ENCODE measurements at regions not wholly inside any gene's neighbourhood (a gene's known extent, or its start where the extent isn't known, plus 50 kb on each side); places are given as distances from the start of the nearest gene placed in this dataset.
"Not testable (repeated sequence)": the region's sequence is repeated elsewhere in the genome, so short reads cannot be mapped to it uniquely, and the experiment has no call there.

DNA sequence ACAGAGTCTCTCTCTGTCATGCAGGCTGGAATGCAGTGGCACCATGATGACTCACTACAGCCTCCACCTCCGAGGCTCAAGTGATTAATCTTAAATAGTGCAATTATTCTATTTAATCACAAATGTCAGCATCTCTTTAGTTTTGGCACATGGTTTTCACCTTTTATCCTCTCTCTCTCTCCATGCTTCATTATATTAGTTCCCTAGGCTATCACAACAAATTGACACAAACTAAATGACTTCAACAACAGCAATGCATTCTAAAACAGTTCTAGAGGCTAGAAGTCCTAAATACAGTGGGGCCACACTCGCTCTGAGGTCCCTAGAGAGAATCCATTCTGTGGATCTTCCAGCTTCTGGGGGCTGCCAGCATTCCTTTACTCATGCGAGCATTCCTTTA is 178.2 kb upstream of the ZNG1F start:
- H3K9me3 Mint-ChIP-seq; H3K27me3 Mint-ChIP-seq; H3K4me1 Mint-ChIP-seq; DNase-seq; intact Hi-C loops (cut with micrococcal nuclease); H3K36me3 Mint-ChIP-seq (ENCODE audit: low read depth); H3K4me3 Mint-ChIP-seq; H3K27ac Mint-ChIP-seq: not testable (repeated sequence)

DNA sequence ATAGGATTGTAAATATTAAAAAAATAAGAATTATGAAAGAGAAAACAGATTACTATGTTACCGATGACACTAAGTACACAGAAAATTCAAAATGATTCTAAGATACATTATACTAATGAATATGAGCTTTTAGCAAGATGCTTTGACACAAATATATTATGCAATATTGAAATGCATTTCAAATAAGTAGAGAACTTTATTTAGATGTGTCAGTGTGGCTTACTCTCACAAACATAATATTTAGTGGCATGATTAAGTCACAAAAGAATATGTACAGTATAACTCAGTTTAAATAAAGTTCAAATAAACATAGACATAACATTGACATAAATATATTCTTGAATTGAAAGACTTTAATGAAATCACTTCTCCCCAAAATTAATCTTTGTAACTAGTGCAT is 172.7 kb upstream of the ZNG1F start:
- intact Hi-C loops (cut with micrococcal nuclease); H3K9me3 Mint-ChIP-seq; H3K27ac Mint-ChIP-seq; DNase-seq; H3K4me1 Mint-ChIP-seq; H3K36me3 Mint-ChIP-seq (ENCODE audit: low read depth); H3K27me3 Mint-ChIP-seq; H3K4me3 Mint-ChIP-seq: not testable (repeated sequence)

DNA sequence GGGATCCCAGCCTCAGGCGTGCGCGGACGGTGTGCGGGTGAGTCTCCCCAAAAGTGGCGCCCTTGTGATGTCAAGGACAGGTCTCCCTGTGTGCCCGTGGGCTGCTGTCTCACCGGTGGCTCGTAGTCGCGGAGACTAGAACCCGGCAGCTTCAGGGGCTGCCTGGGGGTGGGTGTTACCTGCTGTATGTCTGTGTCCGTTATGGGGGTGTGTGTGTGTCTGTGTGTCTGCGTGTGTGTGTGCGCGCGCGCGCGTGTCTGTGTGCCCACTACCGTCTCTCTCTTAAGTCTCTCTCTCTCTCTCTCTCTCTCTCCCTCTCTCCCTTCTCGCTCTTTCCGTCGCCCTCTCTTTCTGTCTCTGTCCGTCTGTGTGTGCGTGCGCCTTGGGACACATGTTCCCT is 170.0 kb upstream of the ZNG1F start:
- H3K36me3 Mint-ChIP-seq (ENCODE audit: low read depth); H3K4me1 Mint-ChIP-seq; intact Hi-C loops (cut with micrococcal nuclease); H3K9me3 Mint-ChIP-seq; H3K27me3 Mint-ChIP-seq: not testable (repeated sequence)
- peak; percentile 82 for DNase-seq
- peak overlapping the region; percentile 96 for H3K4me3 Mint-ChIP-seq
- H3K27ac Mint-ChIP-seq: peak overlapping the region; percentile 97

DNA sequence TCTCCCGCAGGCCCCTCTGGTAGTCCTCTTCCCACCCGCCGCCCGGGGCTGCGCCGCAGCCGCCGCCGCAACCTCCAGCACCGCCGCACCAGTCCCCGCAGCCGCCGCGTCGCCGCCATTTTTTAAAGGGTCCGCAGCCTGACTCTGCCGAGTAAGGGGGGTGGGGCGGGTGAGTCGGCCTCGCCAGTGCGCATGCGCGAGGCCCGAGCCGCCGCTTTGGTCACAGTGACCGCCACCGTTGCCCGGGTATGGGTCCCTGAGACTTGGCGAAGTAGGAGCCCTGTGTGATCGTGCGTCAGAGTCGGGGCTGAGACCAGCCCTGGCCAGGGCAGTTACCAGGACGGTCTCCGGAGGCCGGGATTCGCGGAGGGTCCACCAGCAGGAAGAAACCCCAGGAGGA is 169.6 kb upstream of the ZNG1F start:
- Mint-ChIP-seq H3K4me3 (peak overlapping the region; percentile 96), H3K27ac (peak overlapping the region; percentile 97)
- H3K27me3 Mint-ChIP-seq; H3K9me3 Mint-ChIP-seq; H3K4me1 Mint-ChIP-seq; intact Hi-C loops (cut with micrococcal nuclease); H3K36me3 Mint-ChIP-seq (ENCODE audit: low read depth): not testable (repeated sequence)
- DNase-seq: peak; percentile 96

DNA sequence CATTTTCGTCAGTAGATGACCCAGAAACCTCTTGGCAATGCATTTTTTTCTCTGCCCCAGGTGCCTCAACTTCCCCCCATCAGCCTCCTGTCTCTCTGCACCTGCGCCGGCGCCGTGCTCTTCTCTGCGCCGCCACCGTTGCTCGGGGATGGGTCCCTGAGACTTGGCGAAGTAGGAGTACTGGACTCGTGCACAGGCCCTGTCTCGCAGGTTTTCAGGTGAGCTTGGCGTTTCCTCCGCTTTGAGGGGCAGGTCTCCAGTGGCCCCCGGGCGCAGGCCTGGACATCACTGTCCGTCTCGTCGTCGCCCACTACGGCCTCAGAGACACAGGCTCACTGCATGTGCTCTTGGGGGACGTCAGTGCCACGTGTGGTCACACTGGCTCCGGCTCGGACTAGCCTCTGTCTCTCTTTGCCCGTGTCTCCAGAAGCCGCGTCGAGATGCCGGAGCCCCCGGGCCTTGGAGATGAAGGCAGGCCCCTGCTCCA is 168.8 kb upstream of the ZNG1F start:
- H3K4me1 Mint-ChIP-seq; H3K9me3 Mint-ChIP-seq; intact Hi-C loops (cut with micrococcal nuclease); H3K27me3 Mint-ChIP-seq; H3K36me3 Mint-ChIP-seq (ENCODE audit: low read depth): not testable (repeated sequence)
- peak; percentile 71 for DNase-seq
- Mint-ChIP-seq H3K4me3 (peak overlapping the region; percentile 96), H3K27ac (peak overlapping the region; percentile 97)

DNA sequence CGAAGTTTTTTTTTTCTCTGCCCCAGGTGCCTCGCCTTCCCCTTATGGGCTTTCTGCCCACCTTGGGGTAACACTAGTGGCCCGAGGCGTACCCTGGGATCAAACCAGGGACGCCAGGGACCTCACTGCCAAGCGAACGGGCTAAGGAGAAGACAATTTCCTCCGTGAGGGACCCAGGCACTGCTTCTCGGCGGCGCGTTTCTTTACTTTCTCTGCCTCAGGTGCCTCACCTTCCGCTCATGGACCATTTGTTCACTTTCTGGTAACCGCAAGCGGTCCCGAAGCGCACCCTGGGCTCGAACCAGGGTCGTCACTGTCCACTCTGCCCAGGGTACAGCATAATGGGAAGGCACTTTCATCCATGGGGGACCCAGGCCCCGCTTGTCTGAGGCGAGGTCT is 168.2 kb upstream of the ZNG1F start:
- peak overlapping the region; percentile 71 for H3K27ac Mint-ChIP-seq
- peak overlapping the region; percentile 96 for H3K4me3 Mint-ChIP-seq
- H3K27me3 Mint-ChIP-seq; H3K36me3 Mint-ChIP-seq (ENCODE audit: low read depth); intact Hi-C loops (cut with micrococcal nuclease); H3K9me3 Mint-ChIP-seq; H3K4me1 Mint-ChIP-seq: not testable (repeated sequence)
- DNase-seq: peak; percentile 67

DNA sequence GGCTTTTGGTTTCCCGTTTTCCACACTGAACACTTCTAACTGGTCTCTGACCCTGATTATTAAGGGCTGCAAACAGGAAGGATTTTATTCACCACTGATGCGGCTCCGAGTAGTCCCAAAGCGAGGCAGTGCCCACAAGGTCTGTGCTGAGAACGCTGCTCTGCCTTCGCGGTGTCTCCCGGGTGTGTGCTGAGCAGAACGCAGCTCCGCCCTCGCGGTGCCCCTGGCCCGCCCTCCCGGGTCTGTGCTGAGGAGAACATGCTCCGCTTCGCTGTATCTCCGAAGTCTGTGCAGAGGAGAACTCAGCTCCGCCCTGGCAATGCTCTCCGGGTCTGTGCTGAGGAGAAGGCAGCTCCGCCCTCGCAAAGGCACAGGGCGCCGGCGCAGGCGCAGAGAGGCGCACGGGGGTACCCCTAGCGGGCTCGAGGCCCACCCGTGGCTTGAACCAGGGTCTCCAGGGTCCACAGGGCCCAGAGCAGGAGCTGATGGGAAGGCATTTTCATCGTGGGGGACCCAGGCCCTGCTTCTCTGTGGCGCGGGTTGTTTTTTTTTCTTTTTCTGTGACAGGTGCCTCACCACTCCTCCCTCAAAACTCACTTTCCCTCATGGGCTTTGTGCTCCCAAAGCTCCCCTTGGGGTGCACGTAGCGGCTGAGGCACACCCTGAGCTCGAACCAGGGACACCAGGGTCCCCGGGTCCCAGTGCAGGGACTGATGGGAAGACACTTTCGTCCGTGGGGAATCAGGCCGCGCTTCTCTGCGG is 167.7 kb upstream of the ZNG1F start:
- peak; percentile 96 for DNase-seq
- H3K4me1 Mint-ChIP-seq; intact Hi-C loops (cut with micrococcal nuclease); H3K27me3 Mint-ChIP-seq; H3K36me3 Mint-ChIP-seq (ENCODE audit: low read depth); H3K9me3 Mint-ChIP-seq: not testable (repeated sequence)
- Mint-ChIP-seq H3K4me3 (peak overlapping the region; percentile 96), H3K27ac (peak overlapping the region; percentile 69)

DNA sequence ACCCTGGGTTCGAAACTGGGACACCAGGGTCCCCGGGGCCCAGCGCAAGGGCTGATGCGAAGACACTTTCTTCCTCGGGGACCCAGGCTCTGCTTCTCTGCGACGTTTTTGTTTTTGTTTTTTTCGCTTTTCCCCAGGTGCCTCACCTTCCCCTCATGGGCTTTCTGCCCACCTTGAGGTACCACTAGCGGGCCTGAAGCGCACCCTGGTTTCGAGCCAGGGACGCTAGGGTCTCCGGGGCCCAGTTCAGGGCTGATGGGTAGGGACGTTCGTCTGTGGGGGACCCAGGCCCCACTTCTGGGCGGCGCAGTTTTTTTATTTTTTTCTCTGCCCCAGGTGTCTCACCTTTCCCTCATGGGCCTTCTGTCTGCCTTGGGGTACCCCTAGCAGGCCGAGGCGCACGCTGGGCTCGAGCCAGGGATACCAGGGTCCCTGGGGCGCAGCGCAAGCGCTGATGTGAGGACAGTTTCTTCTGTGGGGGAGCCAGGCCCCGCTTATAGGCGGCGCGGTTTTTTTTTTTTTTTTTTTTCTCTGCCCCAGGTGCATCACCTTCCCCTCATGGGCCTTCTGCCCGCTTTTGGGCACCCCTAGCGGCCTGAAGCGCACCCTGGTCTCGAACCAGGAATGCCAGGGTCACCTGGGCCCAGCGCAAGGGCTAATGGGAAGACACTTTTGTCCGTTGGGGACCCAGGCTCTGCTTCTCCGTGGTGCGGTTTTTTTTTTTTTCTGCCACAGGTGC is 166.8 kb upstream of the ZNG1F start:
- H3K4me1 Mint-ChIP-seq; DNase-seq; H3K9me3 Mint-ChIP-seq; H3K36me3 Mint-ChIP-seq (ENCODE audit: low read depth); intact Hi-C loops (cut with micrococcal nuclease); H3K27me3 Mint-ChIP-seq: not testable (repeated sequence)
- Mint-ChIP-seq H3K4me3 (peak overlapping the region; percentile 39), H3K27ac (peak overlapping the region; percentile 58)

DNA sequence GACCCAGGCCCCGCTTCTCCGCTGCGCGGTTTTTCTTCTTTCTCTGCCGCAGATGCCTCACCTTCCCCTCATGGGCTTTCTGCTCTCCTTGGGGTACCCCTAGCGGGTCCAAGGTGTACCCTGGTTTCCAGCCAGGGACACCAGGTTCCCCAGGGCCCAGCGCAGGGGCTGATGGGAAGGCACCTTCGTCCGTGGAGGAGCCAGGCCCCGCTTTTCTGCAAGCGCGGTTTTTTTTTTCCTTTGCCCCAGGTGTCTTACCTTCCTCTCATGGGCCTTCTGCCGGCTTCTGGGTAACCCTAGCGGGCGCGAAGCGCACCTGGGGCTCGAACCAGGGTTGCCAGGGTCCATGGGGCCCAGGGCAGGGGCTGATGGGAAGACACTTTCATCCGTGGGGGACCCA is 165.9 kb upstream of the ZNG1F start:
- H3K9me3 Mint-ChIP-seq; H3K27me3 Mint-ChIP-seq; intact Hi-C loops (cut with micrococcal nuclease); H3K36me3 Mint-ChIP-seq (ENCODE audit: low read depth); H3K4me1 Mint-ChIP-seq: not testable (repeated sequence)
- Mint-ChIP-seq H3K4me3 (peak overlapping the region; percentile 76), H3K27ac (peak overlapping the region; percentile 85)
- DNase-seq: peak; percentile 80

DNA sequence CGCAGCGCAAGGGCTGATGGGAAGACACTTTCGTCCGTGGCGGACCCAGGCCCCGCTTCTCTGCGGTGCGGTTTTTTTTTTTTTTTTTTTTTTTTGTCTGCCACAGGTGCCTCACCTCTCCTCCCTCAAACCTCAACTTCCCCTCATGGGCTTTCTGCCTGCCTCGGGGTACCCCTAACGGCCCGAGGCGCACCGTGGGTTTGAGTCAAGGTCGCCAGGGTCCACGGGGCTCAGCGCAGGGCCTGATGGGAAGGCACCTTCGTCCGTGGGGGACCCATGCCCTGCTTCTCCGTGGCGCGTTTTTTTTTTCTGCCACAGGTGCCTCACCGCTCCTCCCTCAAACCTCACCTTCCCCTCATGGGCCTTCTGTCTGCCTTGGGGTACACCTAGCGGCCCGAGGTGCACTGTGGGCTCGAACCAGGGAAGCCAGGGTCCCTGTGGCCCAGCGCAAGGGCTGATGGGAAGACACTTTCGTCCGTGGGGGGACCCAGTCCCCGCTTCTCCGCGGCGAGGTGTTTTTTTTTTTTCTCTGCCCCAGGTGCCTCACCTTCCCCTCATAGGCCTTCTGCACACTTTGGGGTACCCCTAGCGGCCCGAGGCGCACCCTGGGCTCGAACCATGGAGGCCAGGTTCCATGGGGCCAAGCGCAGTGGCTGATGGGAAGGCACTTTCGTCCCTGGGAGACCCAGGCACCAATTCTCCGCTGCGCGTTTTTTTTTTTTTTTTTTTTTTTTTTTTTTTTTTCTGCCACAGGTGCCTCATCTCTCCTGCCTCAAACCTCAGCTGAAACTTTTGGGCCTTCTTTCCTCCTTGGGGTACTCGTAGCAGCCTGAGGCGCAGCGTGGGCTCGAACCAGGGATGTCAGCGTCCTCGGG is 165.2 kb upstream of the ZNG1F start:
- Mint-ChIP-seq H3K4me3 (peak overlapping the region; percentile 76), H3K27ac (peak overlapping the region; percentile 58)
- H3K9me3 Mint-ChIP-seq; H3K36me3 Mint-ChIP-seq (ENCODE audit: low read depth); intact Hi-C loops (cut with micrococcal nuclease); H3K27me3 Mint-ChIP-seq; H3K4me1 Mint-ChIP-seq: not testable (repeated sequence)
- peak; percentile 66 for DNase-seq

DNA sequence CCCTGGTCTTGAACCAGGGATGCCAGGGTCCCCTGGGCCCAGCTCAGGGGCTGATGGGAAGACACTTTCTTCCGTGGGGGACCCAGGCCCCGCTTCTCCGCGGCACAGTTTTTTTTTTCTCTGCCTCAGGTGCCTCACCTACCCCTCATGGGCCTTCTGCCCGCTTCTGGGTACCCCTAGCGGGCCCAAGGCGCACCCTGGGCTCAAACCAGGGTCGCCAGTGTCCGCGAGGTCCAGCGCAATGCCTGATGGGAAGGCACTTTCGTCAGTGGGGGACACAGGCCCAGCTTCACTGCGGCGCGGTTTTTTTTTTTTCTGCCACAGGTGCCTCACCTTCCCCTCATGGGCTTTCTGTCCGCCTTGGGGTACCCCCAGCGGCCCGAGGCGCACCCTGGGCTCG is 163.9 kb upstream of the ZNG1F start:
- H3K4me3 Mint-ChIP-seq; H3K4me1 Mint-ChIP-seq; DNase-seq; H3K36me3 Mint-ChIP-seq (ENCODE audit: low read depth); intact Hi-C loops (cut with micrococcal nuclease); H3K27me3 Mint-ChIP-seq; H3K9me3 Mint-ChIP-seq; H3K27ac Mint-ChIP-seq: not testable (repeated sequence)

DNA sequence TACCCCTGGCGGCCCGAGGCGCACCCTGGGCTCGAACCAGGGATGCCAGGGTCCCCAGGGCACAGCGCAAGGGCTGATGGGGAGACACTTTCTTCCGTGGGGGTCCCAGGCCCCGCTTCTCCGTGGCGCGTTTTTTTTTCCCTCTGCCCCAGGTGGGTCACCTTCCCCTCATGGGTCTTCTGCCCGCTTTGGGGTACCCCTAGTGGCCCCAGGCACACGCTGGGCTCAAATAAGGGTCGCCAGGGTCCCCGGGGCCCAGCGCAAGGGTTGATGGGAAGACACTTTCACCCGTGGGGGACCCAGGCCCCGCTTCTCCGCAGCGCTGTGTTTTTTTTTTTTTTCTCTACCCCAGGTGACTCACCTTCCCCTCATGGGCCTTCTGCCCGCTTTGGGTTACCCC is 163.3 kb upstream of the ZNG1F start:
- H3K4me3 Mint-ChIP-seq; H3K36me3 Mint-ChIP-seq (ENCODE audit: low read depth); H3K27ac Mint-ChIP-seq; DNase-seq; intact Hi-C loops (cut with micrococcal nuclease); H3K4me1 Mint-ChIP-seq; H3K9me3 Mint-ChIP-seq; H3K27me3 Mint-ChIP-seq: not testable (repeated sequence)

DNA sequence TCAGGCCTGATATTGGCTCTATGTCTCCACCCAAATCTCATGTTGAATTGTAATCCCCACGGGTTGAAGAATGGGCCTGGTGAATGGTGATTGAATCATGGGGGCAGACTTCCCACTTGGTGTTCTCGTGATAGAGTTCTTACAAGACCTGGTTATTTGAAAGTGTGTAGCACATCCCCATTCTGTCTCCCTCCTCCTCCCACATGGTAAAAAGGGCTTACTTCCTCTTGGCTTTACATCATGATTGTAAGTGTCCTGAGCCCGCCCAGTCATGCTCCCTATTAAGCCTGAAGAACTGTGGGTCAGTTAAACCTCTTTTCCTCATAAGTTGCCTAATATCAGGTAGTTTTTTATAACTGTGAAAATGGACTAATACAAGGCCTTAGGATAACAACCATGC is 158.8 kb upstream of the ZNG1F start:
- intact Hi-C loops (cut with micrococcal nuclease); H3K27me3 Mint-ChIP-seq; H3K9me3 Mint-ChIP-seq; H3K27ac Mint-ChIP-seq; H3K4me3 Mint-ChIP-seq; DNase-seq; H3K4me1 Mint-ChIP-seq; H3K36me3 Mint-ChIP-seq (ENCODE audit: low read depth): not testable (repeated sequence)

DNA sequence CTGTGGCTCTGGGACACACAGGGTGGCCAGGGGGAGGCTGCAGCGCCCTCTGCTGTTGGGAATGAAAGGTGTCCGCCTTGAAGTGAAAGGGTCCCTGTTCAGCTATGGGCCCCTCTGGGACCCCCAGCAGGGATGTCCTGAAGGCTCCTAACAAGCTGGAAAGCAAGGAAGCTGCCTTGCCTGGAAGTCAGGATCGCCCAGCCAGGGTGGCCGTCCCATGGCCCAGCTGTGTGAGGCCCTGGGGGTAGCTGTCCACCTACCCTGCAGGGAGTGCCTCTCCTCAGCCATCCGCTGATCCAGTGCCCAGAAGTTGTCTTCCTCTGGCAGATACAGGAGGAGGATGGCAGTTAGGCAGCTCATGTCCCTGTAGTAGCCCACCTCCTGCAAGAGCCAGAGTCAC is 143.4 kb upstream of the ZNG1F start:
- H3K4me1 Mint-ChIP-seq; H3K4me3 Mint-ChIP-seq; H3K27ac Mint-ChIP-seq; H3K9me3 Mint-ChIP-seq; intact Hi-C loops (cut with micrococcal nuclease); H3K36me3 Mint-ChIP-seq (ENCODE audit: low read depth); DNase-seq; H3K27me3 Mint-ChIP-seq: not testable (repeated sequence)
